Thyroid gland (tissue), 4 donors: ENCODE measurements at regions not wholly inside any gene's neighbourhood (a gene's known extent, or its start where the extent isn't known, plus 50 kb on each side); places are given as distances from the start of the nearest gene placed in this dataset.
"Not testable (repeated sequence)": the region's sequence is repeated elsewhere in the genome, so short reads cannot be mapped to it uniquely, and the experiment has no call there.

Experiments used
- DNase-seq, 2 donors: peaks; one replicate each; pipeline ENCODE4 v3.0.0-alpha.2; 2019
- H3K27ac ChIP-seq, 3 donors: fragments of 200-600 bp; sonication (generic); 1 replicate in 2 of 3; 2 replicates in 1 of 3; pipeline ENCODE4 v1.5.1; 2016 to 2019; ENCODE audit warnings: mild to moderate bottlenecking in 1 of 3, moderate library complexity in 1 of 3
- H3K27me3 ChIP-seq: fragments of 200-600 bp; sonication (generic); one replicate; pipeline ENCODE4 v1.5.1; 2019
- H3K36me3 ChIP-seq, 2 donors: fragments of 200-600 bp; sonication (generic); one replicate each; pipeline ENCODE4 v1.5.1; 2016 to 2019
- H3K4me1 ChIP-seq, 2 donors: fragments of 200-600 bp; sonication (generic); one replicate each; pipeline ENCODE4 v1.5.1; 2017 to 2019
- H3K4me3 ChIP-seq, 3 donors: fragments of 200-600 bp; sonication (generic); replicated peaks in 1 of 3; 1 replicate in 2 of 3; 2 replicates in 1 of 3; pipeline ENCODE4 v1.5.1; 2016; ENCODE audit warnings: mild to moderate bottlenecking in 1 of 3
- H3K9me3 ChIP-seq: fragments of 200-600 bp; sonication (generic); one replicate; pipeline ENCODE4 v1.5.1; 2017
- CTCF ChIP-seq, 6 experiments: fragments of 200-600 bp in 3 of 6; fragments of 450-650 bp in 3 of 6; sonication (generic) in 3 of 6; IDR thresholded peaks; one replicate each; pipeline ENCODE4 v1.5.1; 2016 to 2019; ENCODE audit warnings: antibody characterized with exemption in 6 of 6, mild to moderate bottlenecking in 2 of 6, inconsistent platforms in 1 of 6, moderate library complexity in 1 of 6
- POLR2A ChIP-seq, 2 donors: fragments of 450-650 bp; IDR thresholded peaks; one replicate each; pipeline ENCODE4 v1.6.1; 2017; ENCODE audit warnings: antibody characterized with exemption in 2 of 2, mild to moderate bottlenecking in 2 of 2, moderate library complexity in 1 of 2
- WGBS, 2 donors: methylation state at CpG; one replicate each; pipeline ENCODE4 v1.1.5; 2017; 5-methylcytosine and 5-hydroxymethylcytosine counted together
- intact Hi-C: fragments of 100-400 bp; cut with DNase I; formaldehyde crosslinking; loops from one replicate; pipeline ENCODE4 v1.15.1; 2023

- intact Hi-C loops: no loop called here
- H3K4me3 ChIP-seq: no peak overlapping the region
- no peak for DNase-seq
- H3K4me1 ChIP-seq: no peaks in the 10 kb centered on the region
- H3K9me3 ChIP-seq: no peaks in the 10 kb centered on the region
- H3K36me3 ChIP-seq: no peaks in the 10 kb centered on the region
- no peak overlapping the region for H3K27ac ChIP-seq
- no peaks in the 10 kb centered on the region for H3K27me3 ChIP-seq
- WGBS, 2 donors: 88 to 89% methylated on average over 3 of the region's 3 CpGs
- no peak for TF ChIP-seq CTCF (IDR thresholded peaks at IDR 0.05)
- no peak for TF ChIP-seq POLR2A (IDR thresholded peaks at IDR 0.05)
Observed at GRCh38 chr2:84175970-84176369, 283.1 kb downstream of the SUCLG1 start.

- Histone ChIP-seq H3K4me1 (no peaks in the 10 kb centered on the region), H3K27me3 (no peaks in the 10 kb centered on the region), H3K9me3 (no peaks in the 10 kb centered on the region), H3K36me3 (no peaks in the 10 kb centered on the region), H3K4me3 (no peak overlapping the region), H3K27ac (no peak overlapping the region)
- intact Hi-C loops: no loop called here
- no peak for TF ChIP-seq CTCF (IDR thresholded peaks at IDR 0.05)
- TF ChIP-seq POLR2A (IDR thresholded peaks at IDR 0.05): no peak
- WGBS, 2 donors: 31 to 75% methylated on average over 1 of the region's 1 CpG
- no peak for DNase-seq
Observed at GRCh38 chr2:84175340-84175739, 283.7 kb downstream of the SUCLG1 start.

GRCh38 chr2:84173041-84173440 is 286.0 kb downstream of the SUCLG1 start:
- H3K27me3 ChIP-seq: no peaks in the 10 kb centered on the region
- no peak for DNase-seq
- WGBS, 2 donors: 82 to 91% methylated on average over 1 of the region's 1 CpG
- no peak overlapping the region for H3K27ac ChIP-seq
- H3K36me3 ChIP-seq: no peaks in the 10 kb centered on the region
- no peaks in the 10 kb centered on the region for H3K9me3 ChIP-seq
- TF ChIP-seq CTCF (IDR thresholded peaks at IDR 0.05) (no peak), POLR2A (IDR thresholded peaks at IDR 0.05) (no peak)
- intact Hi-C loops: no loop called here
- H3K4me3 ChIP-seq: no peak overlapping the region
- H3K4me1 ChIP-seq: no peaks in the 10 kb centered on the region

GRCh38 chr2:84170979-84171378 is 288.1 kb downstream of the SUCLG1 start:
- Histone ChIP-seq H3K36me3 (no peaks in the 10 kb centered on the region), H3K27me3 (no peaks in the 10 kb centered on the region), H3K4me3 (no peak overlapping the region), H3K4me1 (no peaks in the 10 kb centered on the region), H3K9me3 (no peaks in the 10 kb centered on the region), H3K27ac (no peak overlapping the region)
- intact Hi-C loops: no loop called here
- 81 to 85% methylated on average over 1 of the region's 1 CpG for WGBS, 2 donors
- TF ChIP-seq POLR2A (IDR thresholded peaks at IDR 0.05): no peak
- DNase-seq: no peak

- intact Hi-C loops: no loop called here
- no peaks in the 10 kb centered on the region for H3K27me3 ChIP-seq
- H3K27ac ChIP-seq: no peak overlapping the region
Observed at GRCh38 chr2:84169871-84170270, 289.2 kb downstream of the SUCLG1 start.

GRCh38 chr2:84168552-84168951 is 290.5 kb downstream of the SUCLG1 start:
- DNase-seq, H3K4me1 ChIP-seq, H3K9me3 ChIP-seq, H3K27ac ChIP-seq, intact Hi-C loops, H3K27me3 ChIP-seq, H3K36me3 ChIP-seq, H3K4me3 ChIP-seq: not testable (repeated sequence)
- 90 to 95% methylated on average over 1 of the region's 1 CpG for WGBS, 2 donors

More at GRCh38 chr2:84169871-84170270, 289.2 kb downstream of the SUCLG1 start:
- Histone ChIP-seq H3K4me3 (no peak overlapping the region), H3K4me1 (no peaks in the 10 kb centered on the region), H3K36me3 (no peaks in the 10 kb centered on the region), H3K9me3 (no peaks in the 10 kb centered on the region)
- WGBS, 2 donors: 86 to 93% methylated on average over 2 of the region's 2 CpGs
- TF ChIP-seq CTCF (IDR thresholded peaks at IDR 0.05) (no peak), POLR2A (IDR thresholded peaks at IDR 0.05) (no peak)
- no peak for DNase-seq
